WERI-Rb-1 (cell line): ENCODE measurements at regions not wholly inside any gene's neighbourhood (a gene's known extent, or its start where the extent isn't known, plus 50 kb on each side); places are given as distances from the start of the nearest gene placed in this dataset.

Source experiments
- DNase-seq: peaks from one replicate; pipeline ENCODE4 v3.0.0-alpha.2; 2020
- H3K27ac ChIP-seq: fragments of 250-450 bp; sonication (Bioruptor Pico); 2 replicates; pipeline ENCODE4 v1.5.1; 2020; ENCODE audit warnings: mild to moderate bottlenecking, moderate library complexity
- H3K27me3 ChIP-seq: fragments of 250-450 bp; sonication (Bioruptor Pico); 2 replicates; pipeline ENCODE4 v1.5.1; 2021; ENCODE audit warnings: mild to moderate bottlenecking, low read depth, moderate library complexity; ENCODE audit not compliant: insufficient read depth, severe bottlenecking
- H3K36me3 ChIP-seq: fragments of 250-450 bp; sonication (Bioruptor Pico); 2 replicates; pipeline ENCODE4 v1.5.1; 2020; ENCODE audit warnings: mild to moderate bottlenecking, moderate library complexity
- H3K4me3 ChIP-seq: 2 replicates; pipeline ENCODE4 v1.5.1; 2011; ENCODE audit warnings: low read depth, mild to moderate bottlenecking, control low read depth, low read length
- H3K9me3 ChIP-seq: fragments of 250-450 bp; sonication (Bioruptor Pico); 2 replicates; pipeline ENCODE4 v1.5.1; 2021; ENCODE audit warnings: mild to moderate bottlenecking, moderate library complexity; ENCODE audit not compliant: severe bottlenecking
- CTCF ChIP-seq: IDR thresholded peaks from 2 replicates; pipeline ENCODE4 v1.5.1; 2011; ENCODE audit warnings: low read depth, mild to moderate bottlenecking, control low read depth, inconsistent platforms, low read length

GRCh38 chr9:85199866-85200495 is 530.5 kb downstream of the NTRK2 start:
- no peak for TF ChIP-seq CTCF

GRCh38 chr9:85192750-85193149 is 523.2 kb downstream of the NTRK2 start:
- H3K4me3 ChIP-seq = no peak overlapping the region
- no peaks in the 10 kb centered on the region for H3K9me3 ChIP-seq
- peaks cover 66% of the 10 kb centered on the region for H3K27me3 ChIP-seq
- H3K27ac ChIP-seq = no peak overlapping the region
- no peak for DNase-seq
- H3K36me3 ChIP-seq = no peaks in the 10 kb centered on the region
- no peak for TF ChIP-seq CTCF

More at GRCh38 chr9:85199866-85200495, 530.5 kb downstream of the NTRK2 start:
- Histone ChIP-seq H3K9me3 (no peaks in the 10 kb centered on the region), H3K27ac (no peak overlapping the region), H3K4me3 (no peak overlapping the region), H3K36me3 (no peaks in the 10 kb centered on the region), H3K27me3 (peaks cover 61% of the 10 kb centered on the region)
- DNase-seq = no peak

GRCh38 chr9:85186218-85186585 is 516.7 kb downstream of the NTRK2 start:
- H3K27ac ChIP-seq = no peak overlapping the region
- peaks cover 41% of the 10 kb centered on the region for H3K27me3 ChIP-seq
- no peaks in the 10 kb centered on the region for H3K9me3 ChIP-seq
- H3K4me3 ChIP-seq = no peak overlapping the region
- DNase-seq = no peak
- no peak for TF ChIP-seq CTCF
- no peaks in the 10 kb centered on the region for H3K36me3 ChIP-seq

GRCh38 chr9:85185486-85186217 is 516.1 kb downstream of the NTRK2 start:
- Histone ChIP-seq H3K4me3 (no peak overlapping the region), H3K27ac (no peak overlapping the region), H3K9me3 (no peaks in the 10 kb centered on the region), H3K36me3 (no peaks in the 10 kb centered on the region), H3K27me3 (peaks cover 46% of the 10 kb centered on the region)
- DNase-seq = no peak
- TF ChIP-seq CTCF = no peak

- no peak for TF ChIP-seq CTCF
- Histone ChIP-seq H3K4me3 (no peak overlapping the region), H3K27ac (no peak overlapping the region), H3K27me3 (peaks cover 32% of the 10 kb centered on the region), H3K9me3 (no peaks in the 10 kb centered on the region), H3K36me3 (no peaks in the 10 kb centered on the region)
- DNase-seq = no peak
Measured at GRCh38 chr9:85182383-85182782, 512.9 kb downstream of the NTRK2 start.
